ENCODE measurements at regions not wholly inside any gene's neighbourhood (a gene's known extent, or its start where the extent isn't known, plus 50 kb on each side); places are given as distances from the start of the nearest gene placed in this dataset.
"Not testable (repeated sequence)": the region's sequence is repeated elsewhere in the genome, so short reads cannot be mapped to it uniquely, and the experiment has no call there.

DNA sequence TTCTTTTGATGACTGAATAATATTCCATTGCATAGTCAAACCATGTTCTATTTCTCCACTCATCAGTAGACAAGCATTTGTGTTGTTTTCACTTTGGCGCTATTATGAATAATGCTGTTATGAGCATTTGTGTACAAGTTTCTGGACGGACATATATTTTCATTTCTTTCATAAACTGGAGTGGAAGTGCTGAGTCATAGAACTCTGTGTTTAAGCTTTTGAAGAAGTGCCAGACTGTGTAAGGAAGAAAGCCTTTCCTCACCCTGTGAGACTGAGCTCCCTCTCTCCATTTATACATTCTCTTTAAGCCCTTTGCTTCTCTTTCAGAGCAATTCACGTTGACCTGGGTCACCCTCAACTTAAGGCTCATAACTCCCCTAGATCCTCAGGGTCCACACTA is 169.5 kb downstream of the OTOP1 start:
- TF ChIP-seq EZH2 (IDR thresholded peaks at IDR 0.05; ENCODE audit: low read length), result not testable (repeated sequence)
- TF ChIP-seq, protein P1, sequence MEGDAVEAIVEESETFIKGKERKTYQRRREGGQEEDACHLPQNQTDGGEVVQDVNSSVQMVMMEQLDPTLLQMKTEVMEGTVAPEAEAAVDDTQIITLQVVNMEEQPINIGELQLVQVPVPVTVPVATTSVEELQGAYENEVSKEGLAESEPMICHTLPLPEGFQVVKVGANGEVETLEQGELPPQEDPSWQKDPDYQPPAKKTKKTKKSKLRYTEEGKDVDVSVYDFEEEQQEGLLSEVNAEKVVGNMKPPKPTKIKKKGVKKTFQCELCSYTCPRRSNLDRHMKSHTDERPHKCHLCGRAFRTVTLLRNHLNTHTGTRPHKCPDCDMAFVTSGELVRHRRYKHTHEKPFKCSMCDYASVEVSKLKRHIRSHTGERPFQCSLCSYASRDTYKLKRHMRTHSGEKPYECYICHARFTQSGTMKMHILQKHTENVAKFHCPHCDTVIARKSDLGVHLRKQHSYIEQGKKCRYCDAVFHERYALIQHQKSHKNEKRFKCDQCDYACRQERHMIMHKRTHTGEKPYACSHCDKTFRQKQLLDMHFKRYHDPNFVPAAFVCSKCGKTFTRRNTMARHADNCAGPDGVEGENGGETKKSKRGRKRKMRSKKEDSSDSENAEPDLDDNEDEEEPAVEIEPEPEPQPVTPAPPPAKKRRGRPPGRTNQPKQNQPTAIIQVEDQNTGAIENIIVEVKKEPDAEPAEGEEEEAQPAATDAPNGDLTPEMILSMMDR (optimal IDR thresholded peaks at IDR 0.05 in 1 of 3, IDR thresholded peaks at IDR 0.05 in 1 of 3, conservative IDR thresholded peaks at IDR 0.05 in 1 of 3; ENCODE audit: extremely low read depth in 1 of 3, insufficient read depth in 2 of 3, low read length in 3 of 3), result not testable (repeated sequence)
